ENCODE measurements at regions not wholly inside any gene's neighbourhood (a gene's known extent, or its start where the extent isn't known, plus 50 kb on each side); places are given as distances from the start of the nearest gene placed in this dataset.
A peak's percentile ranks its signal among the peaks of the same experiment; 100 is the strongest.
"Not testable (repeated sequence)": the region's sequence is repeated elsewhere in the genome, so short reads cannot be mapped to it uniquely, and the experiment has no call there.

DNA sequence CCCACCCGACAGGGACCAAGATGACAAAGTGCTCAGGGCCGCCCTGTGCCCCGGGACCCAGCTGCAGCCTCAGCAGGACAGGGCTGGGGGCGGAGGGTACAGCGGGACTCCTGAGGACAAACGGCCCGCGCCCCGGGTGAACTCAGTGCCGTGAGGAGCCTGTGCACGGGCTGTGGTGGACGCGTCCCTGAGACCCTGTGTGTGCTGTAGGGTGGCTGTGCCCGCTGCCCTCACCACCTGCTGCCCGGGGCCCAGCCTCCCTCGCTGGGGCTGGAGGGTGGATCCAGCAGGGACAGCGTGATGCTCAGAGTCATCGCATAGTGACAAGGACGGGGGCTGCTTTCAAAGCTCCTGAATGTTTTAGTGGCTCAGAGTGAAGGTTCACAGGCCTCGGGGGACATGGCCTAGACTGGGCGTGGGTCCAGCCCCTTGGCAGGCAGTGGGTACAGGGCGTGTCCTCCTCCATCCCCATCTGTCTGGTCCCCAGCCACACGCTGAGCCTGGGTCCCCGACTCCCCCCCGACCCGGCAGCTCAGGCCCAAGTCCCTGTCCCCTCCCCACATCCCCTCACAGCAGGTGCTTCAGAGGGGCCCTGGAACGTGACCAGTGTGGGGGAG, 172.7 kb downstream of the TMEM121 start:
- FAIRE-seq; H3K36me3 ChIP-seq; H3K4me1 ChIP-seq; H3K4me3 ChIP-seq; H3K9me3 ChIP-seq; intact Hi-C loops (cut with DNase I); H3K27me3 ChIP-seq; H3K27ac ChIP-seq: not testable (repeated sequence)
- DNase-seq (peak in 2 of 6 donors; percentile 34 to 38), ATAC-seq (peak in 2 of 4 donors; percentile 17 to 40)
- WGBS, 2 donors: 73 to 83% methylated on average over 10 to 14 of the region's 27 CpGs

DNA sequence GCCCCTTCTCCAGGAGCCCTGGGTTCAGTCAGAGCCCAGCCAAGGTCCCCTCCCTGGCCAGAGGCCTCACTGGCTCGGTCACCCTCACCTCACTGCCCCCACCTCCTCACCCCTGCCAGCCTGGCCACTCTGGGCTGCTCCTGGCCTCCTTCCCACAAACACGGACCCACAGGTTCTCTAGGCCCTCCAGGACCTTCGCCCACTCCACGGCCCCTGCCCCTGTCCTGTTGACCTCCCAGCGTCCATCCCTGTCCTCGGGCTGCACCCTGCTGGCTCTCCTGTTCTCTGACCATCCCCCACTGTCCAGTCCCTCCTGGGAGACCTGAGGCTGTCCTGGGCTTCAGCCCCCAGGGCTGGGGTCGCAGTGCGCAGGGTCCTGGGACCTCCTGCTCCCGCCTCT, 173.3 kb downstream of the TMEM121 start:
- H3K27me3 ChIP-seq, H3K4me3 ChIP-seq, FAIRE-seq, H3K4me1 ChIP-seq, H3K36me3 ChIP-seq, H3K9me3 ChIP-seq, H3K27ac ChIP-seq, ATAC-seq: not testable (repeated sequence)
- peak in 2 of 6 donors; percentile 52 to 68 for DNase-seq
- intact Hi-C loops (cut with DNase I): loop anchor here in 1 of 3 donors (10.0 kb wide), 1 partner anchor 115 kb away; no protein-coding TSS in a partner anchor
- 60 to 76% methylated on average over 8 to 9 of the region's 9 CpGs for WGBS, 2 donors

DNA sequence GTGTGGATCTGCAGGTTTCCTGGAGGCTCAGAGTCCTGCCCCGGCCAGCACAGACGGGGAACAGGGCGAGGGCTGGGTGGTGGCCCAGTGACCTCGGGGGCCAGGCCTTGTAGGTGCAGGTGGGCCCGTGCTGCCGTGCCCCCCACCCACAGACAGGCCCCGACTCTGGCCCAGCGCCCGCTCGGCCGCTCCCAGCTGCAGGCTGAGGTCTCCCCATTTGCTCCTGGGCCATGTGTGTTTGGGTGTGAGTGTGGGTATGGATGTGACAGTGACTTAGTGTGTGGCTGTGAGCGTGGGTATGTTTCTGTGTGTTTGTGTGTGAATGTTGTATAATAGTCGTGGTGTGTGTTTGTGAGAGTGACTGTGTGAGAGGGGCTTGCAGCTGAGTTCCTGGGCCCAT, 173.8 kb downstream of the TMEM121 start:
- H3K4me3 ChIP-seq, H3K27ac ChIP-seq, H3K36me3 ChIP-seq, H3K27me3 ChIP-seq, ATAC-seq, H3K4me1 ChIP-seq, H3K9me3 ChIP-seq, FAIRE-seq: not testable (repeated sequence)
- intact Hi-C loops (cut with DNase I): loop anchor here in 1 of 3 donors (10.0 kb wide), 1 partner anchor 115 kb away; no protein-coding TSS in a partner anchor
- peak in 2 of 6 donors; percentile 54 to 62 for DNase-seq
- WGBS, 2 donors: 78 to 88% methylated on average over 11 to 12 of the region's 13 CpGs

DNA sequence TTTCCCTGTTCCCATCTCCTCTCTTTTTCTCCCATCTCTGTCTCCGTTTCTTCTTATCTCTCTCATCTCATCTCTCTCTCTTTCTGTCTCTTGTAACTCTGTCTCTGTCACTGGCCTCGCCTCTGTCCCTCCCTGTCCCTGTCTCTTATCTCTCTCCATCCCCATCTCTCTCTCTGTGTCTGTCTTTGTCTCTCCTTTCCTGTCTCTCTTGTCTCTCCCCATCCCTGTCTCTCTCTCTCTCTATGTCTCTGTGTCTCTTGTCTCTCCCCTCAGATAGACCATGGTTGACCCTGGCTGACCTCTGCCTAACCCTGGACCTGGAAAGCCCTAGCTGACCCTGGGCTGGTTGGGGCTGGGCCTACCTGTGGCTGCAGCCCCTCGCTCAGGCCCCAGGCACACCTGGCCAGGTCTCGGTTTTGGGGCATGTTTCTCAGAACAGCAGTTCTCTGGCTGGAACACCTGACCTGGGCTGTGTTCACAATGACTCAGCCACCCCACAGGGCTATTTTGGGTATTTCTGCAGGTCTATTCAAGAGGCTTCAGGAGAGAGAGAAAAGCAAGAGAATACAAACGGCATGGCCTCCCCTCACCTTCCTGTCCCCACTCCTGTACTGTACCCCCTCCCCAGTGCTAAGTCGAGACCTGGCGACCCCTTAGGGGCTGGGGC, 174.4 kb downstream of the TMEM121 start:
- TF ChIP-seq, protein P1, sequence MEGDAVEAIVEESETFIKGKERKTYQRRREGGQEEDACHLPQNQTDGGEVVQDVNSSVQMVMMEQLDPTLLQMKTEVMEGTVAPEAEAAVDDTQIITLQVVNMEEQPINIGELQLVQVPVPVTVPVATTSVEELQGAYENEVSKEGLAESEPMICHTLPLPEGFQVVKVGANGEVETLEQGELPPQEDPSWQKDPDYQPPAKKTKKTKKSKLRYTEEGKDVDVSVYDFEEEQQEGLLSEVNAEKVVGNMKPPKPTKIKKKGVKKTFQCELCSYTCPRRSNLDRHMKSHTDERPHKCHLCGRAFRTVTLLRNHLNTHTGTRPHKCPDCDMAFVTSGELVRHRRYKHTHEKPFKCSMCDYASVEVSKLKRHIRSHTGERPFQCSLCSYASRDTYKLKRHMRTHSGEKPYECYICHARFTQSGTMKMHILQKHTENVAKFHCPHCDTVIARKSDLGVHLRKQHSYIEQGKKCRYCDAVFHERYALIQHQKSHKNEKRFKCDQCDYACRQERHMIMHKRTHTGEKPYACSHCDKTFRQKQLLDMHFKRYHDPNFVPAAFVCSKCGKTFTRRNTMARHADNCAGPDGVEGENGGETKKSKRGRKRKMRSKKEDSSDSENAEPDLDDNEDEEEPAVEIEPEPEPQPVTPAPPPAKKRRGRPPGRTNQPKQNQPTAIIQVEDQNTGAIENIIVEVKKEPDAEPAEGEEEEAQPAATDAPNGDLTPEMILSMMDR (IDR thresholded peaks at IDR 0.05): no peak
- peak in 2 of 6 donors; percentile 15 to 22 for DNase-seq
- no peak for FAIRE-seq
- ATAC-seq: no peak
- H3K4me3 ChIP-seq: no peak overlapping the region
- no peaks in the 10 kb centered on the region for H3K36me3 ChIP-seq
- no peaks in the 10 kb centered on the region for H3K9me3 ChIP-seq
- H3K27ac ChIP-seq: no peak overlapping the region
- 63 to 72% methylated on average over 7 of the region's 7 CpGs for WGBS, 2 donors
- intact Hi-C loops (cut with DNase I): loop anchor here in 1 of 3 donors (10.0 kb wide), 1 partner anchor 116 kb away; no protein-coding TSS in a partner anchor
- H3K27me3 ChIP-seq: no peaks in the 10 kb centered on the region
- no peaks in the 10 kb centered on the region for H3K4me1 ChIP-seq

DNA sequence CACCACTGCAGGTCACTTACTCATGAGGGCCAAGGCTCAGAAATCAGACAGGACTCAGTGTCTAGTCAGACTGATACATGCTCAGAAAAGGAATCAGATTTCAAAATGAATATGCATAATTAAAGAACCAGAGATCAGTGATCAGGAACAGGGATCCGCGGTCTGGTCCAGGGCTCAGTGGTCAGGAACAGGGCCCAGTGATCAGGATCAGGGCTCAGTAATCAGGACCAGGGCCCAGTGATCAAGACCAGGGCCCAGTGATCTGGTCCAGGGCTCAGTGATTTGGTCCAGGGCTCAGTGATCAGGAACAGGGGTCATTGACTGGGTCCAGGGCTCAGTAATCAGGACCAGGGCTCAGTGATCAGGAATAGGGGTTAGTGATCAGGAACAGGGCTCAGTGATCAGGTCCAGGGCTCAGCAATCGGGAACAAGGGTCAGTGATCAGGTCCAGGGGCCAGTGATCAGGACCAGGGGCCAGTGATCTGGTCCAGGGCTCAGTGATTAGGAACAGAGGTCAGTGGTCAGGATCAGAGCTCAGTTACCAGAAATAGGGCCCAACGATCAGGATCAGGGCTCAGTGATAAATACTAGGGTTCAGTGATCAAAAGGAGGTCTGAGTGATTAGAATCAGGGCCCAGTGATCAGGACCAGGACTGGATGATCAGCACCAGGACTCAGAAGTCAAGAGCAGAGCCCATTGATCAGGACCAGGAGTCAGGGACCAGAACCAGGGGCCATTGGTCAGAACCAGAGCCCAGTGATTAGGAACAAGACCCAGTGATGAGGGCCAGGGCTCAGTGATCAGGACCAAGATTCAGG, 175.3 kb downstream of the TMEM121 start:
- TF ChIP-seq, protein P1 (IDR thresholded peaks at IDR 0.05): no peak
- ATAC-seq: no peak
- no peaks in the 10 kb centered on the region for H3K9me3 ChIP-seq
- no peak overlapping the region for H3K27ac ChIP-seq
- 35 to 56% methylated on average over 4 of the region's 4 CpGs for WGBS, 2 donors
- no peaks in the 10 kb centered on the region for H3K4me1 ChIP-seq
- no peaks in the 10 kb centered on the region for H3K36me3 ChIP-seq
- intact Hi-C loops (cut with DNase I): loop anchor here in 1 of 3 donors (10.0 kb wide), 1 partner anchor 117 kb away; no protein-coding TSS in a partner anchor
- no peak overlapping the region for H3K4me3 ChIP-seq
- FAIRE-seq: no peak
- H3K27me3 ChIP-seq: no peaks in the 10 kb centered on the region
- DNase-seq: peak in 2 of 6 donors; percentile 9 to 26

DNA sequence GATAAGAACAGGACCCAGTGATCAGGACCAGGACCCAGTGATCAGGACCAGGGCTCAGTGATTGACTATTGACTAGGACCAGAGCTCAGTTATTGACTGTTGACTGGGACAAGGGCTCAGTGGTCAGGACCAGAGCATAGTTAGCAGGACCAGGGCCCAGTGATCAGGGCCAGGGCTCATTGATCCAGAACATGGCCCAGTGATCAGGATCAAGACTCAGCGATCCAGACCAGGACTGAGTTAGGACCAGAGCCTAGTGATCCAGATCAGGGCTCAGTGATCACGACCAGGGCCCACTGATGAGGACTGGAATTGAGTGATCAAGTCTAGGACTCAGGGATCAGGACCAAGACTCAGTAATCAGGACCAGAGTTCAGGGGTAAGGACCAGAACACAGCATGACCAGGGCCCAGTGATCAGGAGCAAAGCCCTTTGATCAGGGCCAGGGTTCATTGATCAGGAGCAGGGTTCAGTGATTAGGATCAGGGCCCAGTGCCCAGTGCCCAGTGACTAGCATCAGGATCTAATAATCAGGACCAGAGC, 176.0 kb downstream of the TMEM121 start:
- intact Hi-C loops (cut with DNase I): loop anchor here in 1 of 3 donors (10.0 kb wide), 1 partner anchor 118 kb away; no protein-coding TSS in a partner anchor
- WGBS, 2 donors: 54 to 66% methylated on average over 2 of the region's 2 CpGs
- ATAC-seq: no peak

DNA sequence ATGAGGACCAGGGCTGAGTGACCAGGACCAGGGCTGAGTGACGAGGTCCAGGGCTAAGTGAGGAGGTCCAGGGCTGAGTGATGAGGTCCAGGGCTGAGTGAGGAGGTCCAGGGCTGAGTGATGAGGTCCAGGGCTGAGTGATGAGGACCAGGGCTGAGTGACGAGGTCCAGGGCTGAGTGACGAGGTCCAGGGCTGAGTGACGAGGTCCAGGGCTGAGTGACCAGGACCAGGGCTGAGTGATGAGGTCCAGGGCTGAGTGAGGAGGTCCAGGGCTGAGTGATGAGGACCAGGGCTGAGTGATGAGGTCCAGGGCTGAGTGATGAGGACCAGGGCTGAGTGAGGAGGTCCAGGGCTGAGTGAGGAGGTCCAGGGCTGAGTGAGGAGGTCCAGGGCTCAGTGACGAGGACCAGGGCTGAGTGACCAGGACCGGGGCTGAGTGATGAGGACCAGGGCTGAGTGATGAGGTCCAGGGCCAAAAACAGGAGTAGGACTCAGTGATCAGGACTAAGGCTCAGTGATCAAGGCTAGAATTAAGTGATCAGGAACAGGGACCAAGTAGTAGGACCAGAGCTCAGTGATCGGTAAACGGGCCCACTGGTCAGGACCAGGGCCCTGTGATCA, 176.8 kb downstream of the TMEM121 start:
- H3K27ac ChIP-seq, H3K4me3 ChIP-seq, ATAC-seq, H3K9me3 ChIP-seq, H3K36me3 ChIP-seq, FAIRE-seq, H3K27me3 ChIP-seq, H3K4me1 ChIP-seq: not testable (repeated sequence)
- intact Hi-C loops (cut with DNase I): loop anchor here in 1 of 3 donors (10.0 kb wide), 1 partner anchor 118 kb away; no protein-coding TSS in a partner anchor
- peak in 1 of 6 donors; percentile 8 for DNase-seq
- 37 to 52% methylated on average over 6 of the region's 8 CpGs for WGBS, 2 donors

More for the DNA sequence above, 176.0 kb downstream of the TMEM121 start:
- Histone ChIP-seq H3K4me1 (no peaks in the 10 kb centered on the region), H3K27ac (no peak overlapping the region), H3K27me3 (no peaks in the 10 kb centered on the region), H3K36me3 (no peaks in the 10 kb centered on the region), H3K4me3 (no peak overlapping the region), H3K9me3 (no peaks in the 10 kb centered on the region)
- FAIRE-seq (no peak), DNase-seq (peak in 2 of 6 donors; percentile 10 to 23)
- TF ChIP-seq, protein P1 (IDR thresholded peaks at IDR 0.05): no peak

DNA sequence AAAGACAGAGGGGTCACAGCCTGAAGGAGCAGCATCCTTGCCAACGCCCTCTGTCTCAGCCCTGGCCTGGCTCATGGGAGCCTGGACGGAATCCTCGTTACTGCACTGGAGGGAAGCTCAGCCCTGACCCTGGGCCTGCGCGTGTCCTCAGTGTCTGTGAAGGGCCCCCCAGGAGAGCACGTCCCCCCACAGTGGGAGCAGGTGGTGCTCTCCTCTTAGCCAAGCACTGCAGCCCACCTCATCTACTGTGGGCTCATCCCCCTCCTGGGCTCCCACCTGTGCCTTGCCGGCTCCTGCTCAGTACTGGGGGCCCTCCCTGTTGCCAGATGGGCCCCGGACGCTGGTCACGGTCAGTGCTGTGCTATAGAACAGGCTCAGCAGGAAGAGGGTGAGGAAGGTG, 177.7 kb downstream of the TMEM121 start:
- H3K27ac ChIP-seq, H3K36me3 ChIP-seq, FAIRE-seq, H3K4me3 ChIP-seq, H3K27me3 ChIP-seq, DNase-seq, H3K4me1 ChIP-seq, H3K9me3 ChIP-seq, ATAC-seq: not testable (repeated sequence)
- 76 to 91% methylated on average over 4 to 9 of the region's 10 CpGs for WGBS, 2 donors
- intact Hi-C loops (cut with DNase I): loop anchor here in 1 of 3 donors (10.0 kb wide), 1 partner anchor 119 kb away; no protein-coding TSS in a partner anchor
